Sigmoid colon (tissue), 6 donors: ENCODE measurements at regions not wholly inside any gene's neighbourhood (a gene's known extent, or its start where the extent isn't known, plus 50 kb on each side); places are given as distances from the start of the nearest gene placed in this dataset.

ENCODE experiments used
- DNase-seq: peaks from one replicate; pipeline ENCODE4 v3.0.0-alpha.2; 2019
- H3K27ac ChIP-seq, 4 donors: fragments of 200-600 bp; sonication (generic); one replicate each; pipeline ENCODE4 v1.5.1; 2016 to 2019; ENCODE audit warnings: mild to moderate bottlenecking in 1 of 4
- H3K27me3 ChIP-seq, 3 donors: fragments of 200-600 bp; sonication (generic); one replicate each; pipeline ENCODE4 v1.5.1; 2019; ENCODE audit warnings: mild to moderate bottlenecking in 1 of 3
- H3K36me3 ChIP-seq, 4 donors: fragments of 200-600 bp; sonication (generic); one replicate each; pipeline ENCODE4 v1.5.1; 2016 to 2019
- H3K4me1 ChIP-seq, 4 donors: fragments of 200-600 bp; sonication (generic); one replicate each; pipeline ENCODE4 v1.5.1; 2017 to 2019
- H3K4me3 ChIP-seq, 4 donors: fragments of 200-600 bp; sonication (generic); one replicate each; pipeline ENCODE4 v1.5.1; 2017 to 2019; ENCODE audit warnings: mild to moderate bottlenecking in 2 of 4, moderate library complexity in 1 of 4
- H3K9me3 ChIP-seq, 4 donors: fragments of 200-600 bp in 3 of 4; sonication (generic) in 3 of 4; one replicate each; pipeline versions ENCODE4 v1.5.1 to v1.6.1; 2013 to 2019
- EP300 ChIP-seq, 4 donors: sonication (generic); formaldehyde crosslinking; IDR thresholded peaks; one replicate each; pipeline ENCODE4 v1.6.1; 2017; ENCODE audit warnings: antibody characterized with exemption in 4 of 4
- POLR2A ChIP-seq, 2 donors: fragments of 450-650 bp; IDR thresholded peaks; one replicate each; pipeline ENCODE4 v1.6.1; 2016; ENCODE audit warnings: antibody characterized with exemption in 2 of 2, mild to moderate bottlenecking in 2 of 2, moderate library complexity in 2 of 2
- POLR2AphosphoS5 ChIP-seq, 4 donors: sonication (generic); formaldehyde crosslinking; IDR thresholded peaks; one replicate each; pipeline ENCODE4 v1.6.1; 2017; ENCODE audit warnings: antibody characterized with exemption in 4 of 4
- WGBS, 2 donors: extraction: QIAGEN DNeasy Blood & Tissue Kit; methylation state at CpG; one replicate each; pipeline ENCODE4 v1.1.7; 2013; 5-methylcytosine and 5-hydroxymethylcytosine counted together
- intact Hi-C: fragments of 100-400 bp; cut with DNase I; formaldehyde crosslinking; loops from one replicate; pipeline ENCODE4 v1.15.1; 2023
- TF ChIP-seq, protein P1 (sequence below), 4 experiments: fragments of 450-650 bp in 3 of 4; fragments of 200-600 bp in 1 of 4; IDR thresholded peaks; one replicate each; pipeline ENCODE4 v1.5.1; 2016 to 2019; ENCODE audit warnings: antibody characterized with exemption in 4 of 4, mild to moderate bottlenecking in 3 of 4, moderate library complexity in 2 of 4
- donor health status: healthy with polysubstance abuse.
- donor health status: healthy.

- no peaks in the 10 kb centered on the region for H3K4me1 ChIP-seq
- WGBS, 2 donors = 34 to 73% methylated on average over 3 of the region's 3 CpGs
- H3K27me3 ChIP-seq = no peaks in the 10 kb centered on the region
- no peak overlapping the region for H3K27ac ChIP-seq
- intact Hi-C loops = no loop called here
- H3K4me3 ChIP-seq = no peak overlapping the region
- DNase-seq = no peak
- no peak for TF ChIP-seq EP300 (IDR thresholded peaks at IDR 0.05)
- TF ChIP-seq POLR2AphosphoS5 (IDR thresholded peaks at IDR 0.05) = no peak
- TF ChIP-seq POLR2A (IDR thresholded peaks at IDR 0.05) = no peak
- TF ChIP-seq, protein P1, sequence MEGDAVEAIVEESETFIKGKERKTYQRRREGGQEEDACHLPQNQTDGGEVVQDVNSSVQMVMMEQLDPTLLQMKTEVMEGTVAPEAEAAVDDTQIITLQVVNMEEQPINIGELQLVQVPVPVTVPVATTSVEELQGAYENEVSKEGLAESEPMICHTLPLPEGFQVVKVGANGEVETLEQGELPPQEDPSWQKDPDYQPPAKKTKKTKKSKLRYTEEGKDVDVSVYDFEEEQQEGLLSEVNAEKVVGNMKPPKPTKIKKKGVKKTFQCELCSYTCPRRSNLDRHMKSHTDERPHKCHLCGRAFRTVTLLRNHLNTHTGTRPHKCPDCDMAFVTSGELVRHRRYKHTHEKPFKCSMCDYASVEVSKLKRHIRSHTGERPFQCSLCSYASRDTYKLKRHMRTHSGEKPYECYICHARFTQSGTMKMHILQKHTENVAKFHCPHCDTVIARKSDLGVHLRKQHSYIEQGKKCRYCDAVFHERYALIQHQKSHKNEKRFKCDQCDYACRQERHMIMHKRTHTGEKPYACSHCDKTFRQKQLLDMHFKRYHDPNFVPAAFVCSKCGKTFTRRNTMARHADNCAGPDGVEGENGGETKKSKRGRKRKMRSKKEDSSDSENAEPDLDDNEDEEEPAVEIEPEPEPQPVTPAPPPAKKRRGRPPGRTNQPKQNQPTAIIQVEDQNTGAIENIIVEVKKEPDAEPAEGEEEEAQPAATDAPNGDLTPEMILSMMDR (IDR thresholded peaks at IDR 0.05) = no peak
- H3K9me3 ChIP-seq = no peaks in the 10 kb centered on the region
- H3K36me3 ChIP-seq = no peaks in the 10 kb centered on the region
Measured at GRCh38 chr1:162964901-162965300, 103.9 kb upstream of the CCDC190 start.

- H3K4me1 ChIP-seq = no peaks in the 10 kb centered on the region
- H3K9me3 ChIP-seq = no peaks in the 10 kb centered on the region
- WGBS, 2 donors = 16 to 53% methylated on average over 2 of the region's 2 CpGs
- TF ChIP-seq POLR2AphosphoS5 (IDR thresholded peaks at IDR 0.05) (no peak), POLR2A (IDR thresholded peaks at IDR 0.05) (no peak), EP300 (IDR thresholded peaks at IDR 0.05) (no peak)
- TF ChIP-seq, protein P1 (IDR thresholded peaks at IDR 0.05) = no peak
- no peaks in the 10 kb centered on the region for H3K27me3 ChIP-seq
- intact Hi-C loops = no loop called here
- no peak overlapping the region for H3K4me3 ChIP-seq
- H3K36me3 ChIP-seq = no peaks in the 10 kb centered on the region
- DNase-seq = no peak
- H3K27ac ChIP-seq = no peak overlapping the region
Measured at GRCh38 chr1:162956922-162957321, 95.9 kb upstream of the CCDC190 start.

- H3K9me3 ChIP-seq = no peaks in the 10 kb centered on the region
- H3K36me3 ChIP-seq = no peaks in the 10 kb centered on the region
- no peak for DNase-seq
- no peak overlapping the region for H3K4me3 ChIP-seq
- TF ChIP-seq POLR2A (IDR thresholded peaks at IDR 0.05) = no peak
- no peak for TF ChIP-seq POLR2AphosphoS5 (IDR thresholded peaks at IDR 0.05)
- TF ChIP-seq, protein P1 (IDR thresholded peaks at IDR 0.05) = no peak
- TF ChIP-seq EP300 (IDR thresholded peaks at IDR 0.05) = no peak
- H3K4me1 ChIP-seq = no peaks in the 10 kb centered on the region
- 88 to 91% methylated on average over 4 of the region's 4 CpGs for WGBS, 2 donors
- H3K27me3 ChIP-seq = no peaks in the 10 kb centered on the region
- intact Hi-C loops = no loop called here
- no peak overlapping the region for H3K27ac ChIP-seq
Measured at GRCh38 chr1:162954824-162955223, 93.8 kb upstream of the CCDC190 start.

- intact Hi-C loops = no loop called here
- WGBS, 2 donors = 89 to 96% methylated on average over 4 of the region's 4 CpGs
Measured at GRCh38 chr1:162952956-162953355, 92.0 kb upstream of the CCDC190 start.

More at GRCh38 chr1:162952956-162953355, 92.0 kb upstream of the CCDC190 start:
- Histone ChIP-seq H3K36me3 (no peaks in the 10 kb centered on the region), H3K27ac (no peak overlapping the region), H3K4me3 (no peak overlapping the region), H3K27me3 (no peaks in the 10 kb centered on the region), H3K4me1 (no peaks in the 10 kb centered on the region), H3K9me3 (no peaks in the 10 kb centered on the region)
- no peak for DNase-seq
- TF ChIP-seq, protein P1 (IDR thresholded peaks at IDR 0.05) = no peak
- TF ChIP-seq POLR2AphosphoS5 (IDR thresholded peaks at IDR 0.05) (no peak), EP300 (IDR thresholded peaks at IDR 0.05) (no peak), POLR2A (IDR thresholded peaks at IDR 0.05) (no peak)
